ENCODE measurements at regions not wholly inside any gene's neighbourhood (a gene's known extent, or its start where the extent isn't known, plus 50 kb on each side); places are given as distances from the start of the nearest gene placed in this dataset.

- no peak for TF ChIP-seq EZH2phosphoT487 (IDR thresholded peaks at IDR 0.05; ENCODE audit: insufficient read depth, low read depth)
- TF ChIP-seq EZH2 (IDR thresholded peaks at IDR 0.05; ENCODE audit: insufficient read depth, poor library complexity, severe bottlenecking) = no peak
Observed at GRCh38 chr15:98586066-98586465, 62.3 kb upstream of the IGF1R start.
